Small intestine (tissue), 7 donors: ENCODE measurements at regions not wholly inside any gene's neighbourhood (a gene's known extent, or its start where the extent isn't known, plus 50 kb on each side); places are given as distances from the start of the nearest gene placed in this dataset.

ENCODE experiments used
- DNase-seq, 2 donors: peaks; one replicate each; pipeline versions ENCODE4 v3.0.0 to v3.0.0-alpha.2; 2013
- FAIRE-seq: peaks from 2 replicates; lab custom pipeline; 2012; peaks lifted over from hg19 to GRCh38; lab: Jason Lieb, UNC
- H3K27ac ChIP-seq, 3 donors: one replicate each; pipeline ENCODE4 v1.5.1; 2013; ENCODE audit warnings: low read length in 2 of 3, mild to moderate bottlenecking in 2 of 3, control low read depth in 1 of 3, inconsistent platforms in 1 of 3, low read depth in 1 of 3, moderate library complexity in 1 of 3
- H3K27me3 ChIP-seq, 3 donors: one replicate each; pipeline ENCODE4 v1.6.1; 2013; ENCODE audit warnings: low read length in 3 of 3, inconsistent platforms in 1 of 3; ENCODE audit not compliant: control insufficient read depth in 3 of 3, insufficient read depth in 3 of 3
- H3K36me3 ChIP-seq, 3 donors: one replicate each; pipeline ENCODE4 v1.6.1; 2013; ENCODE audit warnings: low read length in 3 of 3, inconsistent platforms in 1 of 3, low read depth in 1 of 3, mild to moderate bottlenecking in 1 of 3, moderate library complexity in 1 of 3; ENCODE audit not compliant: control insufficient read depth in 3 of 3, insufficient read depth in 2 of 3
- H3K4me1 ChIP-seq, 3 donors: one replicate each; pipeline ENCODE4 v1.6.1; 2013; ENCODE audit warnings: low read length in 2 of 3, inconsistent platforms in 1 of 3, low read depth in 1 of 3, mild to moderate bottlenecking in 1 of 3, moderate library complexity in 1 of 3; ENCODE audit not compliant: control insufficient read depth in 3 of 3, insufficient read depth in 2 of 3
- H3K4me3 ChIP-seq, 3 donors: one replicate each; pipeline ENCODE4 v1.5.1; 2013; ENCODE audit warnings: low read length in 3 of 3, control low read depth in 1 of 3, inconsistent platforms in 1 of 3, low read depth in 1 of 3, mild to moderate bottlenecking in 1 of 3, moderate library complexity in 1 of 3
- H3K9me3 ChIP-seq, 2 donors: one replicate each; pipeline ENCODE4 v1.6.1; 2013; ENCODE audit warnings: low read depth in 1 of 2, low read length in 1 of 2; ENCODE audit not compliant: control insufficient read depth in 2 of 2, insufficient read depth in 1 of 2
- WGBS, 3 donors: extraction: QIAGEN DNeasy Blood & Tissue Kit; methylation state at CpG; one replicate each; pipeline ENCODE4 v1.1.7; 2013; 5-methylcytosine and 5-hydroxymethylcytosine counted together
- donor health status: healthy with polysubstance abuse.
- donor health status: control.
- donor health status: control.
- donor health status: Bipolar disorder and iron deficiency.
- donor health status: healthy.

DNA sequence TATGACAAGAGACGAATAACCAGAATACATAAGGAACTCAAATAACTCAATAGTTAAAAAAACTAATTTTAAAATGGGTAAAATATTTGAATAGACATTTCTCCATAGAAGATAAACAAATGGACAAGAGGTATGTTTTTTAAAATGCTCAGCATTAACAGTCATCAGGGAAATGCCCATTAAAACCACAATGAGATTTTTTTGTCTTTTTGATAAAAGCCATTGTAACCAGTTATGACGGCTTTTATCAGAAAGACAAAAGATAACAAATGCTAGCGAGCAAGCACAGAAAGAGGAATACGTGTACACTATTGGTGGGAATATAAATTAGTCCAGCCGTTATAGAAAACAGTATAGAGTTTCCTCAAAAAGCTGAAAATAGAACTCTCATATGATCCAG, 388.2 kb upstream of the INTU start:
- H3K36me3 ChIP-seq, result no peaks in the 10 kb centered on the region
- H3K4me1 ChIP-seq, result no peaks in the 10 kb centered on the region
- H3K4me3 ChIP-seq, result no peak overlapping the region
- FAIRE-seq (no peak), DNase-seq (no peak)
- WGBS, 3 donors, result 60 to 72% (median 69%) methylated on average over 5 of the region's 5 CpGs
- no peak overlapping the region for H3K27ac ChIP-seq
- H3K27me3 ChIP-seq, result no peaks in the 10 kb centered on the region
- H3K9me3 ChIP-seq, result no peaks in the 10 kb centered on the region

GRCh38 chr4:127246963-127247952, 385.5 kb upstream of the INTU start:
- 81 to 91% (median 86%) methylated on average over 6 of the region's 6 CpGs for WGBS, 3 donors
- FAIRE-seq, result no peak

GRCh38 chr4:127249066-127249766, 383.5 kb upstream of the INTU start:
- FAIRE-seq, result no peak
- Histone ChIP-seq H3K4me1 (no peaks in the 10 kb centered on the region), H3K4me3 (no peak overlapping the region), H3K27ac (no peak overlapping the region), H3K27me3 (no peaks in the 10 kb centered on the region), H3K9me3 (no peaks in the 10 kb centered on the region), H3K36me3 (no peaks in the 10 kb centered on the region)
- WGBS, 3 donors, result 46 to 71% (median 65%) methylated on average over 3 of the region's 3 CpGs
- no peak for DNase-seq

More at GRCh38 chr4:127246963-127247952, 385.5 kb upstream of the INTU start:
- Histone ChIP-seq H3K27me3 (no peaks in the 10 kb centered on the region), H3K27ac (no peak overlapping the region), H3K4me1 (no peaks in the 10 kb centered on the region), H3K9me3 (no peaks in the 10 kb centered on the region), H3K4me3 (no peak overlapping the region), H3K36me3 (no peaks in the 10 kb centered on the region)
- DNase-seq, result no peak

GRCh38 chr4:127249767-127250108, 383.0 kb upstream of the INTU start:
- Histone ChIP-seq H3K27me3 (no peaks in the 10 kb centered on the region), H3K27ac (no peak overlapping the region), H3K36me3 (no peaks in the 10 kb centered on the region), H3K9me3 (no peaks in the 10 kb centered on the region), H3K4me1 (no peaks in the 10 kb centered on the region), H3K4me3 (no peak overlapping the region)
- DNase-seq (no peak), FAIRE-seq (no peak)
- 46 to 68% (median 49%) methylated on average over 3 of the region's 3 CpGs for WGBS, 3 donors

DNA sequence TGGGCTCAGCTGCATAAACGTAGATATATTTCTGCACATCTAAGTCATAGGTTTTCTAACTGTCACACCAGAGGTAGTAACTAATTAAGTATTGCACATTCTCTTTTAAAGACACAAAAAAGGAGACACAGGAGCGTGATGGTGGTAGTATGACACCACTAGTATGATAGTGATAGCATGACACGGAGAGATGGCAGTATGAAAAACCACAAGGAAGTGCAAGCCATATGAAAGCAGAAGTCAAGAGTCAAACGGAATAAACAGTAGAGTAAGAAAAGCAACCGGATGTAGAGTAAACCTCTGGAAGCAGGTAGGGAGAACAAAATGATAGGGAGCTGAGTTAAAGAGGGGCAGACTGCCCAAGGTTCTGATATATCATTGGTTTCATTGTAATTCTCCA, 382.2 kb upstream of the INTU start:
- H3K36me3 ChIP-seq, result no peaks in the 10 kb centered on the region
- FAIRE-seq, result no peak
- WGBS, 3 donors, result 61 to 72% (median 71%) methylated on average over 5 of the region's 5 CpGs

GRCh38 chr4:127251423-127251822, 381.3 kb upstream of the INTU start:
- Histone ChIP-seq H3K27ac (no peak overlapping the region), H3K4me3 (no peak overlapping the region), H3K9me3 (no peaks in the 10 kb centered on the region), H3K4me1 (no peaks in the 10 kb centered on the region), H3K27me3 (no peaks in the 10 kb centered on the region), H3K36me3 (no peaks in the 10 kb centered on the region)
- DNase-seq, result no peak
- no peak for FAIRE-seq

More for the DNA sequence above, 382.2 kb upstream of the INTU start:
- Histone ChIP-seq H3K9me3 (no peaks in the 10 kb centered on the region), H3K27me3 (no peaks in the 10 kb centered on the region), H3K4me3 (no peak overlapping the region), H3K4me1 (no peaks in the 10 kb centered on the region), H3K27ac (no peak overlapping the region)
- DNase-seq, result no peak

DNA sequence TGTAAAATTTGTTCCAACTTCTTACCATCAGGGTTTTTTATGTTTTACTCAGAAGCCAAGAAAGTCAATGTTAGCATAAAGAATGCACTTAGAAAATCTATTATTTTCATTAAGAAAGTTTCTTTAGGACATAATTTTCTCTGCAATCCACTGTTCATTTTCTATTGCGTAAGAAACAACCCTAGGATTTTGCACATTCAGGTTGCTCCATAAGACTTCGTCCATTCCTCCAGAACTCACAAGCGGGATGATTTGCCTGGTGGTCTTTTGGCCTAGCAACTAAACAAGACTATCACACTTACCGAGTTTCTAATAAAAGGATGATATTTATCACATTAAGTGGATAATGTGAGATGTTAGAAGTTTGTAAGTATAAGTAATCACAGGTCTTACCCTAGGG, 376.3 kb upstream of the INTU start:
- no peaks in the 10 kb centered on the region for H3K27me3 ChIP-seq
- FAIRE-seq (no peak), DNase-seq (no peak)
- 81 to 90% (median 87%) methylated on average over 4 of the region's 4 CpGs for WGBS, 3 donors
- no peak overlapping the region for H3K27ac ChIP-seq
- H3K4me3 ChIP-seq, result no peak overlapping the region
- no peaks in the 10 kb centered on the region for H3K4me1 ChIP-seq
- H3K9me3 ChIP-seq, result no peaks in the 10 kb centered on the region
- H3K36me3 ChIP-seq, result no peaks in the 10 kb centered on the region

DNA sequence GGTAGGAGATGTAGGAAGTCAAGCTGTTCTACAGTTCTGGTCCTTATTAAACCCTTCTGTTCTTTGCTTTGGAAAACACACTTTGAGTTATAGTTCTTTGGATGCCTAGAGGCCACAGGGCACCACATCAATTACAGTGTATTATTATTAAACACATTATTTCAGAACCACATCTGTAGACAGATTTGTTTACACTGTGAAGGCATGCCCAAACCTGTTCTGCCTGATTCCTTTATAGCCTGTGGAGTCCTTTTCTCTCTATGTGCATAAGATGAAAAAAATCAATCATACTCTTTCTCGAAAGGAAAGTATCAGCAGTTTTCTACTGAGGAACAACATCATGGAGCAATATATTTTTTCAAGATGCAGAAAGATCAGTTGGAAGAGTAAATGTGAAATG, 371.3 kb upstream of the INTU start:
- no peak for DNase-seq
- no peak for FAIRE-seq
- no peak overlapping the region for H3K4me3 ChIP-seq
- 26 to 63% (median 30%) methylated on average over 1 of the region's 1 CpG for WGBS, 3 donors
- no peaks in the 10 kb centered on the region for H3K36me3 ChIP-seq
- no peaks in the 10 kb centered on the region for H3K9me3 ChIP-seq
- H3K4me1 ChIP-seq, result no peaks in the 10 kb centered on the region
- H3K27me3 ChIP-seq, result no peaks in the 10 kb centered on the region
- no peak overlapping the region for H3K27ac ChIP-seq
